ENCODE measurements at regions not wholly inside any gene's neighbourhood (a gene's known extent, or its start where the extent isn't known, plus 50 kb on each side); places are given as distances from the start of the nearest gene placed in this dataset.

DNA sequence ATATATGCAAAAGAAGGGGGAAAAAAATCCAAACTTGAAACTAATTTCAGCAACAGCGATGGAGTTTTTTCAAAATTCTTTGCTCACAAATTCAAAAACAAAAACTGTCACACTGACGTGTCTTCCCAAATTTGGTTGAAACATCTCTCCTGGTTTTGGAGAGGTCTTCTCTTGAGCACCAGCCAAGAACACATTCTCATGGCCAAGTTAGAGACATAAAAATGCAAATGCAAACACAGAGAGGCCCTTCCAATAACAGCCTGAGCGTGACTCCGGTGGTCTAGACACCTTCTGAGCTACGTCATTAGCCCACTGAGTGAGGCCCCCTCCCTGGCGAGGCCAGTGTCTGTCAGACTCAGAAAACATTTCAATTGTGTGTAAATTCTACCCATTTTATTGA lies 436.0 kb upstream of the PROK2 start:
- no peak for TF ChIP-seq EZH2 (IDR thresholded peaks at IDR 0.05; ENCODE audit: borderline replicate concordance, low read depth, low read length, poor library complexity, severe bottlenecking)
- no peak for TF ChIP-seq CTCF (conservative IDR thresholded peaks at IDR 0.05; ENCODE audit: low read depth, low read length)
